ENCODE measurements at regions not wholly inside any gene's neighbourhood (a gene's known extent, or its start where the extent isn't known, plus 50 kb on each side); places are given as distances from the start of the nearest gene placed in this dataset.

DNA sequence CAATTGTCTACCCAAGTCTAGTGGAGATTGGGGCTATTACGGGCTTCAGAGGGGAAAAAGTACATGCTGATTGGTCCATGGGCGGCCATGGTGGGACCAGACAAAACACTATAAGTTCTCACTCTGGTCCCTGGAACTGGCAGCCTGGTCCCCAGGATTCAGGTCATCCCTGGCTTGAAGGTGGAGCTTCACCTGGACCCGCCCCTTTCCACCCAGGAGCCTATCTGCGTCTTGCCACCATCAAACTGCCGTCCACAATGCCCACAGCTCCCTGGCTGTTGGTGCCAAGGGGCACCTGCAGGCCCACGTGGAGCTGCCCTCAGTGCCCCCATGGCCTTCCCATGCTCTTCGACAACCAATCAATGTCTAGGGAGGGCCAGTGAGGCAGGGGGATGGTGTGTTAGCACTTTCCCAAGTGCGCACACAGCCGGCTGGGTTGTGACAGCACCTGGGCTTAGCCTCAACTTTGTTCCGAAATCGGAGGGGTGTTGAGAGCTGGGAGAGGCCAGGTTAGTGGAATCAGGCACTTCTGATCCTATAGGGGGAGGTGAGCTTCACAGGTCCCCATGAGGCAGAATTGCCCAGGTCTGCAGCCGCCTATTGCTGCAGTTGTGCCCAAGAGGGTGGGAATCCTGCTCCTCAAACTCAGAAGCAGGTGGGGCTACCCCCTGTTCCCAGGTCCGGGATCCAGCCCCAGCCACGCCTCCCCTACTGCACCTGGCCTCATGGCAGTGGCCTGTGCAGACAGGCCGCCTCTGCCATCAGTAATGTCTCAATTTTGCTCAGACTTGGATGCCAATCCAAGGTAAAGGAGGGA lies 1369.4 kb upstream of the PRMT6 start:
- Mint-ChIP-seq H3K27ac (no peak overlapping the region), H3K9me3 (peaks cover 3% of the 10 kb centered on the region), H3K27me3 (no peaks in the 10 kb centered on the region), H3K4me3 (no peak overlapping the region), H3K4me1 (no peaks in the 10 kb centered on the region), H3K36me3 (ENCODE audit: low read depth) (no peaks in the 10 kb centered on the region)
- ATAC-seq (replicated peaks): no peak

DNA sequence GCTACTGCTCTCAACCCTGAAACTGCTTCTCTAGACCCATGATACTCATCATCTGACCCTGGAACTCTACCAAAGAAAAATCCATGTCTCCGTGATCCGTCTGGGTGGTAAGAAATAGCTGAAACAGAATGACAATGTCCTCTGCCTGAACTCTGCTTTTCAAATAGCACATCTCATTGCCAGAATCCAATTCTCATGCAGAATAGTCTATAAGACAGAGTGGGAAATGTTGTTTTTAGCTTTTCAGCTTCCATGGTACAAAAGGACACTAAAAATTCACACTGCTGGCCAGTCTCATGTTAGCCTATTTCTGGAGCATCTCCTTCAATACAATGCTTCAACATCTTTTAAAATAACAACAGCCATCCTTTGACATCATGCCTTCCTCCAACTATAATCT lies 1355.8 kb upstream of the PRMT6 start:
- Mint-ChIP-seq H3K36me3 (ENCODE audit: low read depth) (no peaks in the 10 kb centered on the region), H3K27me3 (no peaks in the 10 kb centered on the region), H3K4me1 (no peaks in the 10 kb centered on the region), H3K27ac (no peak overlapping the region), H3K4me3 (no peak overlapping the region), H3K9me3 (peaks cover 19% of the 10 kb centered on the region)
- ATAC-seq (replicated peaks): no peak

DNA sequence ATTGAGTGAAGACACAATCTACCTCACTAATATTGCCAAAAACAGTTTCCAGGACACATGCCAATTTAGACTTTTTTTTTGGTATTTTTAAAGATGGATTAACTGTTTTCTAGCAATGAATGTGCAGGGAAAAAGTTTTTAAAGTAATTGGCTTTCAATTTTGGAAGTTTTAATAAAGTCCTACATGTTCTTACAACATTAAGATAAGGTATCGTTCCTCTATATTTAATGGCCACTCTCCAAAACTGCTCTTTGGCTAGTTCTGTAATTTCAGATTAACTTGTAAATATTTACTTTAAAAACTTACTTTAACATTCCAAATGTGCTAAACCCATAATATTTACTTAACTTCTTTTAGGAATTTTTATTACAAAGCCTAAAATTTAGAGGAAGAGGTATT lies 1332.2 kb upstream of the PRMT6 start:
- Mint-ChIP-seq H3K36me3 (ENCODE audit: low read depth) (no peaks in the 10 kb centered on the region), H3K9me3 (peaks cover 6% of the 10 kb centered on the region), H3K27me3 (no peaks in the 10 kb centered on the region), H3K4me3 (no peak overlapping the region), H3K4me1 (no peaks in the 10 kb centered on the region), H3K27ac (no peak overlapping the region)
- no peak for ATAC-seq (replicated peaks)

DNA sequence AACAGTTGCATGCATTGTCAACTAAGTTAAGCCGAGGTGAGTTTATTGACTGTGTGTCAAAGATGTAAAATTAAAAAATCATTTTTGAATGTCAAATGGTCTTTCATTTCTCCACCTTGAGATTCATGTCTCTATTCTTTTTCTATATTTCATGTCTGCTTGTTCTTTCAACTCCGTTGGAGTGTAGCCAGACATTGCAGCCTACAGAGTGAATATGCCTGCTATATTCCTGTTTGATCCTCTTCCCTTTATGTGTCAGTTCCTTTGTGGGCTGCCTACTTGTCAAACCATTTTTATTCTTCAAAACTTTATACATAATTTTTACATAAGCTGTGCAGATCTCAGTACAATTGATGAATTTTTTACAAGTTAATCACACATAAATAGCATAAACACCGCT lies 1325.8 kb upstream of the PRMT6 start:
- Mint-ChIP-seq H3K9me3 (peaks cover 12% of the 10 kb centered on the region), H3K27me3 (no peaks in the 10 kb centered on the region), H3K36me3 (ENCODE audit: low read depth) (no peaks in the 10 kb centered on the region), H3K4me3 (no peak overlapping the region), H3K4me1 (no peaks in the 10 kb centered on the region), H3K27ac (no peak overlapping the region)
- no peak for ATAC-seq (replicated peaks)

DNA sequence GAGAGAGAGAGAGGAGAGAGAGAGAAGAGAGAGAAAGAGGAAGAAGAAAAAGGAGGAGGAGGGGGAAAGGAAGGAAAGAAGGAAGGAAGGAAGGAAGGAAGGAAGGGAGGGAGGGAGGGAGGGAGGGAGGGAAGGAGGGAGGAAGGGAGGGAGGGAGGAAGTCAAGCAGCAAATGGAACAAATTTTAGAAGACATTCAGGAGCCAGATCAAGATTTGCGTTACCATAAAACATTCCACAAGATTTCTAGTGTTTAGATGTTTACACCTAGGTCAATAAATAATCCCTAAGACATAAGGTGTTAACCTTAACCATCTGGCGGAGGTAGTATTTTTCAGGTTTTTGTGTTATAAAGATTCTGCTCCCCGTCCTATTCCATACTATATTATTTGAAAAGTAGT lies 1320.1 kb upstream of the PRMT6 start:
- Mint-ChIP-seq H3K27ac (no peak overlapping the region), H3K36me3 (ENCODE audit: low read depth) (no peaks in the 10 kb centered on the region), H3K4me1 (no peaks in the 10 kb centered on the region), H3K27me3 (no peaks in the 10 kb centered on the region), H3K4me3 (no peak overlapping the region), H3K9me3 (peaks cover 21% of the 10 kb centered on the region)
- no peak for ATAC-seq (replicated peaks)

DNA sequence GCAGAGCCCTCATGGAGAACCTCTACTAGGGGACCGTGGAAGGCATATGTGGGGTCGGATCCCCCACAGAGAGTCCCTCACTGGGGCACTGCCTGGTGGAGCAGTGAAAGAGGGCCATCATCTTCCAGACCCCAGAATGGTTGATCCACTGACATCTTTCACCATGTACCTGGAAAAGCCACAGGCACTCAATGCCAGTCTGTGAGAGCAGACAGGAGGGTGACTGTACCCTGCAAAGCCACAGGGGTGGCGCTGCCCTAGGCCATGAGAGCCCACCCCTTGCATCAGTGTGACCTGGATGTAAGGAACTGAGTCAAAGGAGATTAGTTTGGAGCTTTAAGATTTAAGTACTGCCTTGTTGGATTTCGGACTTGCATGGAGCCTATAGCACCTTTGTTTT lies 1276.7 kb upstream of the PRMT6 start:
- Mint-ChIP-seq H3K27ac (no peak overlapping the region), H3K4me1 (no peaks in the 10 kb centered on the region), H3K9me3 (peaks cover 3% of the 10 kb centered on the region), H3K4me3 (no peak overlapping the region), H3K27me3 (no peaks in the 10 kb centered on the region), H3K36me3 (ENCODE audit: low read depth) (no peaks in the 10 kb centered on the region)
- ATAC-seq (replicated peaks): no peak

DNA sequence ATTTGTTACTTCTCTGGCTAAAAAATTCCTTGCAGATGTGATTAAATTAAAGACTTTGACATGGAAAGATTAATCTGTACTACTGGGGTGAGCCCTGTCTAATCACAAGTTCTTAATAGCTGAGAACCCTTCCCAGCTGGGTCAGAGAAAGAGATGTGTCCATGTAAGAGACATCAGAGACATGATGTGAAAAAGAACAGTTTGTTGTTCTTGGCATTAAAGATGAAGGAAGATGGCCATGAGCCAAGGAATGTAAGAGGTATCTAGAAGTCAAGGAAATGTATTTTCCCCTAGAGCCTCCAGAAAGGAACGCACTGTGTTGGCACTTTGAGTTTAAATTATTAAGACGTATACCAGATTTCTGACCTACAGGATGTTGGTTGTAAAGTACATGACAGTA lies 1271.5 kb upstream of the PRMT6 start:
- H3K4me1 Mint-ChIP-seq: no peaks in the 10 kb centered on the region
- ATAC-seq (replicated peaks): no peak
- H3K27me3 Mint-ChIP-seq: no peaks in the 10 kb centered on the region
- H3K9me3 Mint-ChIP-seq: peaks cover 11% of the 10 kb centered on the region
- H3K4me3 Mint-ChIP-seq: no peak overlapping the region
- no peak overlapping the region for H3K27ac Mint-ChIP-seq
- no peaks in the 10 kb centered on the region for H3K36me3 Mint-ChIP-seq (ENCODE audit: low read depth)

DNA sequence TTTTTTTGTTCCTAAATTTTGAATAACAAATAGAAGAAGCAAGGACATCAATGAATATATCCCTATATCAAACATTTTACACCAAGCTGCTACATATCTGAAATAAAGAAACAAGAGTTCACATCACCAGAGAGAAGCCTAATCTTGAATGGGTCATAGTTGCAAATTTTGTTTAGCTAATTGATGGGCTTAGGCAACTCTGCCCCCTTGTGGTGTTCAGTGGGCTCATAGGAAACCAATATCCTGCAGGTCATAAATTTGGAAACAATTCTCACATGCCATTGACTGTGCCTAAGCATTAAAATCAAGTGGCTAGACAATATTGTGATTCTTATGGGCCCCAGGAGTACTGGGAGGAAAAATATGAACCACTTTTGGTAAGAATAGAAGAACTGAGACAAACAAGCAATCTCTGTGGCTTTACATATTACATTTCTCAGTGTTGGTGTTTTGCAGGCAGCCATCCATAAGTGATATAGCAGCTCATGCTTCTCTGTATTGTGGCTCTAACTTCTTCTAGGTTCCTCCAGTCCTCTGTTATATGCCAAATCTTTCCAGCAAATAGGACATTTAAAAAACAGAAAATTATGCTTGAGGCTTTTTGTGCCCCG lies 1262.8 kb upstream of the PRMT6 start:
- Mint-ChIP-seq H3K27me3 (no peaks in the 10 kb centered on the region), H3K4me1 (no peaks in the 10 kb centered on the region), H3K9me3 (peaks cover 3% of the 10 kb centered on the region), H3K27ac (no peak overlapping the region), H3K4me3 (no peak overlapping the region), H3K36me3 (ENCODE audit: low read depth) (no peaks in the 10 kb centered on the region)
- ATAC-seq (replicated peaks): no peak

DNA sequence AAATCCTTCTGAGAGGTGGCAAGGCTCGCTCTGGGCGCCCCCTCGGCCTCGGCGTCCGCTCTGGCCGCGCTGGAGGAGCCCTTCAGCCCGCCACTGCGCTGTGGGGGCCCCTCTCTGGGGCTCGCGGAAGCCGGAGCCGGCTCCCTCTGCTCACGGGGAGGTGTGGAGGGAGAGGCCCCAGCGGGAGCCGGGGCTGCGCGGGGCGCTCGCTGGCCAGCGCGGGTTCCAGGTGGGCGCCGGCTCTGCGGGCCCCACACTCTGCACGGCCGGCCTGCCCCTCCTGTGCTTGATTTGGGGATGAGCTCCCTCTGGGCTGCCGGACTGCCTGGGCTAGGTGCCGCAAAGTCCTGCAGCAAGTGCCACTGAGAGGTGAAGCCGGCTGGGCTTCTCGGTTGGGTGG lies 1260.7 kb upstream of the PRMT6 start:
- H3K4me1 Mint-ChIP-seq: no peaks in the 10 kb centered on the region
- H3K36me3 Mint-ChIP-seq (ENCODE audit: low read depth): no peaks in the 10 kb centered on the region
- no peak overlapping the region for H3K27ac Mint-ChIP-seq

DNA sequence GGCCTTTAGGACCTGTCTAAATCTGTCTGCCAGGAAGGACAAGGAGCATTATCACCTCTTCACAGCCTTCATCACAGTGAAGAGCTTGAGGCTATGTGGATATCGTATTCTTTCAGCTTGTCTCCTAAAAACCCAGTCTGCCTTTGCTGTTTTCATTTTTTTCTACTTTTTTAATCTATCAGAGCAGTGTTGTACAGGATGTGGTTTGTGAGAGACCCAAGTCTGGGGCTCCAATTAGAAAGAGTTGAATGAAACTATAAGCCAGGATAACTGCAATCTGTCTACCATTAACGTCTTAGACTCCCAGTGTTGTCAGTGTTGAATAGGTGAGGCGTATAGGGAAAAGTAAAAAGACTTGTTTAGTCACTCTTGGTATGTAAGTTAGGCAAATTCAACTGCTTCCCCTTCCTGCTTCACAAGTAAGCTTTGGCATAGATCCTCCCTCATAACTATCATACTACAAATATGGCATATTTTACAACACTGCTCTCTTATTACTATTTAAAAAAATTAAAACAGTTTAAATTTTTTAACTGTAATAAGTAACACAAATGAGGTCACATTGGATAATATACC lies 1225.8 kb upstream of the PRMT6 start:
- no peak overlapping the region for H3K4me3 Mint-ChIP-seq
- no peaks in the 10 kb centered on the region for H3K4me1 Mint-ChIP-seq
- H3K27me3 Mint-ChIP-seq: no peaks in the 10 kb centered on the region
- peaks cover 13% of the 10 kb centered on the region for H3K9me3 Mint-ChIP-seq
- ATAC-seq (replicated peaks): no peak
- no peaks in the 10 kb centered on the region for H3K36me3 Mint-ChIP-seq (ENCODE audit: low read depth)
- H3K27ac Mint-ChIP-seq: no peak overlapping the region

More for the DNA sequence above, 1260.7 kb upstream of the PRMT6 start:
- H3K9me3 Mint-ChIP-seq: peaks cover 10% of the 10 kb centered on the region
- ATAC-seq (replicated peaks): no peak
- no peak overlapping the region for H3K4me3 Mint-ChIP-seq
- no peaks in the 10 kb centered on the region for H3K27me3 Mint-ChIP-seq

DNA sequence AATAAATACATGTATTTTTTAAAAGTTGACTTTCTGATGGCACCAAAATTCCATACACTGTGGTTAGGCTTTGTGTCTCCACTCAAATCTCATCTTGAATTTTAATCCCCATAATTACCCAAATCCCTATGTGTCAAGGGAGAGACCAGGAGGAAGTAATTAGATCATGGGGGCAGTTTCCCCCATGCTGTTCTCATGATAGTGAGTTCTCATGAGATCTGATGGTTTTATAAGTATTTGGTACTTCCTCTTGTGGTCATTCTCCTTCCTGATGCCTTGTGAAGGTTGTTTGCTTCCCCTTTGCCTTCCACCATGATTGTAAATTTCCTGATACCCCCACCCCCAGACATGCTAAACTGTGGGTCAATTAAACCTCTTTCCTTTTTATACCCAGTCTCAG lies 1218.4 kb upstream of the PRMT6 start:
- H3K27ac Mint-ChIP-seq: no peak overlapping the region
- H3K4me1 Mint-ChIP-seq: no peaks in the 10 kb centered on the region
- no peak for ATAC-seq (replicated peaks)
- no peaks in the 10 kb centered on the region for H3K36me3 Mint-ChIP-seq (ENCODE audit: low read depth)
- H3K27me3 Mint-ChIP-seq: no peaks in the 10 kb centered on the region
- peaks cover 11% of the 10 kb centered on the region for H3K9me3 Mint-ChIP-seq
- H3K4me3 Mint-ChIP-seq: no peak overlapping the region

DNA sequence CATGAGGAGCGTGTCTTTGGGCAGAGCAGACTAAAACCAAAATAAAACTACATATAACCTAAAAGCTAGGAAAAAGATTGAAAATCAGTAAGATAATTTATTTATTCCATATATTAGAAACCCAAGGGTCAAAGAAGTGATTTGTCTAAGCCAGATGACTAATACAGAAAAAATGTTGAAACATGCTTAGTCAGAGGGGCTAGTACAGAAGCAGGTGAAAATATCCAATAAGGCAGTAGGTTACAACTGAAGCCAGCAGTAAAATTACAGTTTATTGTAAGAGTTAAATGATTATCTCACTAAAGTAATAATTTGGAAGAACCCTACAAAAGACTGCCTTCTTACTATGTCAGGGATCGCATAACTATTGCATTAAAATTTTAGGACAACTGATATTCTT lies 1190.9 kb upstream of the PRMT6 start:
- no peaks in the 10 kb centered on the region for H3K27me3 Mint-ChIP-seq
- no peak overlapping the region for H3K27ac Mint-ChIP-seq
- peaks cover 26% of the 10 kb centered on the region for H3K9me3 Mint-ChIP-seq
- no peak overlapping the region for H3K4me3 Mint-ChIP-seq
- no peaks in the 10 kb centered on the region for H3K4me1 Mint-ChIP-seq
- no peak for ATAC-seq (replicated peaks)
- H3K36me3 Mint-ChIP-seq (ENCODE audit: low read depth): no peaks in the 10 kb centered on the region

DNA sequence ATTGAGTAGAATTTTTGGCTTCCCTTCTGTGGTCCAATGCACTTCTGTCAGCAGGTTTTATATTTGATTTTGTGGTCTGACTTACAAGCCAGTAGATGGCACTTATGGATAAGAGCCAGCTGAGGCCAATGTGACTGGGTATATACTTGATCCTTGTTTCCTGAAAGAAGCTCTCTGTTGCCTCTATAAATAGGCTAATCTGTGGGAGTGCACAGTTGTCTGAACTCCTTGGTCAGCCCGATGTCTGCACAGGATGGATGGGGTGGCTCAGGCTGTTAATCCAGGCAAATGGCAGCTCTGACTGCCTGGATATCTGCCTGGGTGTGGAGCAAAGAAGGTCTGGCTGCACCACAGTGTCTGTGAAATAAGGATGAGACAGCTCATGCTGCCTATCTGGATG lies 1183.7 kb upstream of the PRMT6 start:
- Mint-ChIP-seq H3K27ac (no peak overlapping the region), H3K4me3 (no peak overlapping the region), H3K27me3 (no peaks in the 10 kb centered on the region), H3K9me3 (peaks cover 15% of the 10 kb centered on the region), H3K4me1 (no peaks in the 10 kb centered on the region), H3K36me3 (ENCODE audit: low read depth) (no peaks in the 10 kb centered on the region)
- no peak for ATAC-seq (replicated peaks)

DNA sequence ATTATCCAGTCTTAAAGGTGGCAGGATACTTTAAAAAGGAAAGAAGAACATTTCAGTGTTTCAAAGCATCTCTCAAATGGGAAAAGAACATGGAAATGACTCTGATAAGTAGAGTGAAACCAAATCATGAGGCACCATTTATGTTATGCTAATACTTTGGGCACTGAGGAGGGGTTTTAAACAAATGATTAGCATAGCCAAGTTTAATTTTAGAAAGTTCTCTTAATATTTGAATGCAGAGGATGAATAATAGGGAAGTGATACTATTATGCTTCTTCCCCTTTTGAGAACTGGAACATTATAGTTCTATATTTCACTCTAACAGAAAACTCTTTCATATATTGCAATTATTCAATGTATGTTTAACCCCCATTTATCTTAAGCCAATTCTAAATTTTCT lies 1181.9 kb upstream of the PRMT6 start:
- Mint-ChIP-seq H3K4me1 (no peaks in the 10 kb centered on the region), H3K27me3 (no peaks in the 10 kb centered on the region), H3K36me3 (ENCODE audit: low read depth) (no peaks in the 10 kb centered on the region), H3K9me3 (peaks cover 15% of the 10 kb centered on the region), H3K27ac (no peak overlapping the region), H3K4me3 (no peak overlapping the region)
- ATAC-seq (replicated peaks): no peak

DNA sequence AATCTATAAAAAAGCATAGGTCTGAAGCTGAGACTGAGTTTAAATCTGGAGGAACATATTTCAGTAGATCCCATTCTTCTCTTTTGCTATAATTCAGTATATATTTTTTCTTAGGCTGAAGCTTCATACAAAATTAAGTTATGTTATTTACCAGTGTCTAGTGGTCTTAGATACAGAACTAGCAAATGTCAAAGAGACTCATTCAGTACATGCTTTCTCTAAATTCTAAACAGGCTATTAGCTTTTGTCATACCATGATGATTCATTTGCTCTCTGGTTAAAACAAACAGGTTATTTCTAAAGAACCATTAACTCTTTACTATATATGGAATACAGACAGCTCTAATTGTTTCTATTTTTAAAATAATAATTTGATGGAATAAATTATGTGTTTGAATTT lies 1170.2 kb upstream of the PRMT6 start:
- H3K27me3 Mint-ChIP-seq: no peaks in the 10 kb centered on the region
- H3K9me3 Mint-ChIP-seq: peaks cover 15% of the 10 kb centered on the region
- no peaks in the 10 kb centered on the region for H3K36me3 Mint-ChIP-seq (ENCODE audit: low read depth)
- H3K27ac Mint-ChIP-seq: no peak overlapping the region
- H3K4me1 Mint-ChIP-seq: no peaks in the 10 kb centered on the region
- no peak overlapping the region for H3K4me3 Mint-ChIP-seq
- no peak for ATAC-seq (replicated peaks)

Measured in activated T-helper 17 cell treated with anti-CD3 and anti-CD28 coated beads, Interleukin-2, amount 50 U/mL, for 72 hours (primary cell).